Neural crest cell (in vitro differentiated cells): ENCODE measurements at regions not wholly inside any gene's neighbourhood (a gene's known extent, or its start where the extent isn't known, plus 50 kb on each side); places are given as distances from the start of the nearest gene placed in this dataset.

ENCODE experiments used
- DNase-seq: peaks from one replicate; pipeline ENCODE4 v3.0.0; 2021; ENCODE audit warnings: low read depth, mixed read lengths, low spot score
- H3K27ac Mint-ChIP-seq: one replicate; pipeline ENCODE4 v1.8.0; 2021; ENCODE audit warnings: mild to moderate bottlenecking, mixed read lengths; ENCODE audit not compliant: unreplicated experiment
- H3K27me3 Mint-ChIP-seq: 2 replicates; pipeline ENCODE4 v1.8.0; 2021; ENCODE audit warnings: low read depth, mild to moderate bottlenecking, mixed read lengths
- H3K36me3 Mint-ChIP-seq: 2 replicates; pipeline ENCODE4 v1.8.0; 2021; ENCODE audit warnings: low read depth, mild to moderate bottlenecking, mixed read lengths
- H3K4me1 Mint-ChIP-seq: 2 replicates; pipeline ENCODE4 v1.8.0; 2021; ENCODE audit warnings: mixed read lengths
- H3K4me3 Mint-ChIP-seq: one replicate; pipeline ENCODE4 v1.8.0; 2021; ENCODE audit warnings: mild to moderate bottlenecking, mixed read lengths
- H3K9me3 Mint-ChIP-seq: 2 replicates; pipeline ENCODE4 v1.8.0; 2021; ENCODE audit warnings: mixed read lengths
- TF ChIP-seq, protein P1 (sequence below): fragments of 200-600 bp; sonication (generic); conservative IDR thresholded peaks from 2 replicates; pipeline ENCODE4 v1.5.0; 2021; ENCODE audit warnings: antibody characterized with exemption, mild to moderate bottlenecking

DNA sequence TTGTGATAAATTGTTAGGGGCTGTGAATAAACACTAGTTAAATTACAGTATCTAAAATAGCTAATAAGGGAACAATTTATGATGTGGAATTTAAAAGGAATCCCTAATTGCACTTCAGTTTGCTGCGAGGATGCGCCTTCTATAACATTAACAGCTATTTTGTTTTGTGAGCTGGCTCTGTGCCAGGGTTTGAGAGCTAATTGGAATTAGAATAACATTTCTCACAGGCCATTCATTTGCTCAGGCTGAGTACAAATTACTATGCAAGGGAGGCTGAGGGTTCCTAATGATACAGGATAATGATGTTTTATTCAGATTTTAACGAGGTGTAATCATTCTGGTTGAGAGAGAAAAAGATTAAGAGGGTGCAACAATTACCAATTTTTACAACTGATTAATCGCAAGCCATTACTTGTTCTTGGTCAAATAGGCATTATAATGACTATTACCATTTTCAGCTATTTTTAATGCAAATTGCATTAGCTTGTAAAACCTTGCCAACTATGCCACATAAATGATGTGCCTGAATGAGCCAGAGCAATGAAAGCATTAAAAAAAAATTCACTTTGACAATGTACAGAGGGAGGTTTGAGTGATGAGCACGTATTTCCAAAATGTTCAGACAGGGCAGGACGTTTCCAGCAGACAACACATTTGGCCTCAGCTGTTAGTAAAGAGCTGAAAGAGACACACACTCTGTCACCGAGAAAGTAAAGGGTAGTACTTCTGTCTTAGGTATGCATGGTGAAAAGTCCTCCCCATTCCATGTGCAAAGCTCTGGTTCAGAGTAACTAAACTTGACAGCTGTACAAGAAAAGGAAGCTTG is 576.5 kb downstream of the TLE1 start:
- H3K9me3 Mint-ChIP-seq: no peaks in the 10 kb centered on the region
- DNase-seq: no peak
- H3K27me3 Mint-ChIP-seq: no peaks in the 10 kb centered on the region
- no peak overlapping the region for H3K4me3 Mint-ChIP-seq
- peak overlapping the region; percentile 2 for H3K27ac Mint-ChIP-seq
- H3K36me3 Mint-ChIP-seq: no peaks in the 10 kb centered on the region
- TF ChIP-seq, protein P1, sequence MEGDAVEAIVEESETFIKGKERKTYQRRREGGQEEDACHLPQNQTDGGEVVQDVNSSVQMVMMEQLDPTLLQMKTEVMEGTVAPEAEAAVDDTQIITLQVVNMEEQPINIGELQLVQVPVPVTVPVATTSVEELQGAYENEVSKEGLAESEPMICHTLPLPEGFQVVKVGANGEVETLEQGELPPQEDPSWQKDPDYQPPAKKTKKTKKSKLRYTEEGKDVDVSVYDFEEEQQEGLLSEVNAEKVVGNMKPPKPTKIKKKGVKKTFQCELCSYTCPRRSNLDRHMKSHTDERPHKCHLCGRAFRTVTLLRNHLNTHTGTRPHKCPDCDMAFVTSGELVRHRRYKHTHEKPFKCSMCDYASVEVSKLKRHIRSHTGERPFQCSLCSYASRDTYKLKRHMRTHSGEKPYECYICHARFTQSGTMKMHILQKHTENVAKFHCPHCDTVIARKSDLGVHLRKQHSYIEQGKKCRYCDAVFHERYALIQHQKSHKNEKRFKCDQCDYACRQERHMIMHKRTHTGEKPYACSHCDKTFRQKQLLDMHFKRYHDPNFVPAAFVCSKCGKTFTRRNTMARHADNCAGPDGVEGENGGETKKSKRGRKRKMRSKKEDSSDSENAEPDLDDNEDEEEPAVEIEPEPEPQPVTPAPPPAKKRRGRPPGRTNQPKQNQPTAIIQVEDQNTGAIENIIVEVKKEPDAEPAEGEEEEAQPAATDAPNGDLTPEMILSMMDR: no peak
- H3K4me1 Mint-ChIP-seq: peaks cover 20% of the 10 kb centered on the region

DNA sequence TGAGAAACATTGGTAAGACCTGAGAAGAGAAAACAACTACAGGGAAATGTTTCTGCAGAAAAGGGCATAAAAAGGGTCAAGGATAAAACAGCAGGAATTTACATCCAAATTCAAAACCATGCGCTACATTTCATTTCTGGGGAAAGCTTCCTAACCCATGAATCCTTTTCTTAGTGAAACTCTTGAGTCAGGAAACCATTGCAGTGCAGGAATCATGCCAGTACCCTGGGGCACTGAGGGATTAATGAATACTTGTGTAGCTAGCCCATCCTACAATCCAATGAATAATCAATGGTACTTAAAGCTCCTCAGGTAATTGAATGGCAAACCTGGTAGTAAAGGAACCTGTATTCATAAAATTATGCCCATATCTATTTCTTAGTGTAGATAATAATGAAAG is 580.5 kb downstream of the TLE1 start:
- H3K27ac Mint-ChIP-seq: no peak overlapping the region
- H3K9me3 Mint-ChIP-seq: no peaks in the 10 kb centered on the region
- no peak overlapping the region for H3K4me3 Mint-ChIP-seq
- DNase-seq: no peak
- TF ChIP-seq, protein P1: no peak
- H3K4me1 Mint-ChIP-seq: peaks cover 12% of the 10 kb centered on the region
- no peaks in the 10 kb centered on the region for H3K36me3 Mint-ChIP-seq
- no peaks in the 10 kb centered on the region for H3K27me3 Mint-ChIP-seq

DNA sequence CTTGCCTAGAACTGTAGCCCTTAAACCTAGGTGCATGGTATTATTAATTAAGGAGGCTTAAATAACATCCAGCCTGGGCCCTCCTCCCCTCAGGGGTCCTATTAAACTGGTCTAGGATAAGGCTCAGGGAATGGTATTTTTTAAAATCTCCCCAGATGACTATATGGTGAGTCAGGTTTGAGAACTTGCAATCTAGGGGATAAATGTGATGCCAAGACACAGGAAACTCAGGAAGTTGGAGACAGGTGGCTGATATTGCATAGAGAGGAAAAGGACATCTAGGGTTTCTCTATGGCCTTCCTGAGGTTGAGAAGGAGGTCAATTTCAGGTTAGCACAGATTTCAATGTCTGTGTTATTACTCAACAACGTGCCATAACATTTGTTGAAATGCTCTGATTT is 581.0 kb downstream of the TLE1 start:
- DNase-seq: no peak
- no peak overlapping the region for H3K4me3 Mint-ChIP-seq
- no peaks in the 10 kb centered on the region for H3K36me3 Mint-ChIP-seq
- no peak overlapping the region for H3K27ac Mint-ChIP-seq
- H3K9me3 Mint-ChIP-seq: no peaks in the 10 kb centered on the region
- TF ChIP-seq, protein P1: no peak
- no peaks in the 10 kb centered on the region for H3K27me3 Mint-ChIP-seq
- H3K4me1 Mint-ChIP-seq: peaks cover 8% of the 10 kb centered on the region

DNA sequence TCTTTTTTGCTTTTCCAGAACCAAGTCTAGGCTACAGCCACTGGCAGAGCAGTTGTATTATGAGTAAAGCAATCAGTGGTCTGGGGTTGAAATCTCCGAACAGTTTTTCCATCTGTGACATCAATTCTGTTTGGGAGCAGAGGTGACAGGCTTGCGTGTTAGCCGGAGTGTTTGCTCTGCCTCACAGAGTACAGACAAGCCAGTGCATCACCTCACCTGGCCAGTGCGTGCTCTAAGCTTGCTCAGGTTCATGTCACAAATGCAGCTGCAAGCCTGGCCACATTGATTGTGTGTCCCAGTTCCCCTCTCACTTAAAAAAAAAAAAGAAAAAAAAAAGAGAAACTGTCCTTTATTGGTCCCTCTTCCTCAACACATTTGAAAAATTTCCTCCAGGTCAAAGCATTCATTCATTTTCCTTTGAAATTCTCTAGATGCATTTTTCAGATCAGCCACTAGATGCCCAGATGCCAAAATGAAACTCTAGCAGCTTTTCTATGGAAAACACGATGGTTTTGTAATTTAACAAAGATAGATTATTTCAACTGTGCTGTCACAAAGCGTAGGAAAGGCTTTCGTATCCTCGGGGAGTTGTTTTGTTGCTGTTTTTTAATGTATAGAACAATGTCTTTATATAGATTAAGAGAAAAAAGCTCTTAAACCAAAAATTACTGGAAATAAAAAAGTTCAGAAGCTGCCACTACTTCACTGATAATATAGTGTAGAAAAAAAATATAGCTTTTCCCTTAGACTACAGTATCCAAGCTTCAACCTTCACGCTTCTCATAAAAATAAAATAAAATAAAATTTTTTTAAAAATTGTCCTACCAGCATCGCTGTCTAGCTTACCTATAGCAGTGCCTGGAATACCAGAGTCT is 585.5 kb downstream of the TLE1 start:
- DNase-seq: no peak
- H3K27me3 Mint-ChIP-seq: no peaks in the 10 kb centered on the region
- H3K36me3 Mint-ChIP-seq: no peaks in the 10 kb centered on the region
- H3K4me3 Mint-ChIP-seq: no peak overlapping the region
- H3K4me1 Mint-ChIP-seq: no peaks in the 10 kb centered on the region
- H3K9me3 Mint-ChIP-seq: peaks cover 7% of the 10 kb centered on the region
- TF ChIP-seq, protein P1: peak; percentile 57
- H3K27ac Mint-ChIP-seq: no peak overlapping the region

DNA sequence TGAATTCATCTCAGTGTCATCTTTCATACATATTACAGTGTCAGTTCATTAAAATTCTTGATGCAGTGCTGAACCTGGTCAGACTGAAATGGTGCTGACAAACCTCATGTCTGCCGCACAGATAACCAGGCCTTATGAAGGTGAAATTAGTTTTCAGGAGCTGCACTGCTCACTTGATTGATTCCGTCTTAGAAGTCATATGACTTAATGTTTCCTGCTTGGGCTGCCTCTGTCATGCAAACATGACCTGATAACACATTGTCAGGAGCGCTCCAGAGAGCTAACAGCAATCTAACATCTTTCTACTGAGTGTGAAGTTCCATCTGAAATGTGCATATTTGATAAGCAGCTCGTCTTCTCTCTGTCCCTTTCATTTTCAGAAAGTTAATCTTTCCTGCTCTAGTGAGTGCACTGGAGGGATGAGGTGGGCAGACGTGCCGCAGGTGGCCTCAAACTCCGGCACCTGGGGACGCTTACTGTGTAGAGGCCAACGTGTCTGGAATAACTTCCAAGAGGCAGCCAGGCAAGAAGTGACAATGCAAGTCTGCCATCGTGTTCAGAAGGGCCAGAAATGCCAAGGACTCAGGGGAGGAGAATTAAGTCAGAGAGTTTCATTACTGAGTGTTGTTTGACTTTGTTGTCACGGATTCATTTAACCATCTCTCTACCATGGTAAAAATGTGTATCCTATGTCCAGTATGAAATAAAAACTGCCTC is 592.1 kb downstream of the TLE1 start:
- Mint-ChIP-seq H3K9me3 (peaks cover 11% of the 10 kb centered on the region), H3K27ac (peak overlapping the region; percentile 19), H3K27me3 (no peaks in the 10 kb centered on the region), H3K36me3 (peaks cover 2% of the 10 kb centered on the region), H3K4me1 (peaks cover 4% of the 10 kb centered on the region), H3K4me3 (no peak overlapping the region)
- DNase-seq: no peak
- TF ChIP-seq, protein P1: no peak
